ENCODE measurements at regions not wholly inside any gene's neighbourhood (a gene's known extent, or its start where the extent isn't known, plus 50 kb on each side); places are given as distances from the start of the nearest gene placed in this dataset.
"Not testable (repeated sequence)": the region's sequence is repeated elsewhere in the genome, so short reads cannot be mapped to it uniquely, and the experiment has no call there.

DNA sequence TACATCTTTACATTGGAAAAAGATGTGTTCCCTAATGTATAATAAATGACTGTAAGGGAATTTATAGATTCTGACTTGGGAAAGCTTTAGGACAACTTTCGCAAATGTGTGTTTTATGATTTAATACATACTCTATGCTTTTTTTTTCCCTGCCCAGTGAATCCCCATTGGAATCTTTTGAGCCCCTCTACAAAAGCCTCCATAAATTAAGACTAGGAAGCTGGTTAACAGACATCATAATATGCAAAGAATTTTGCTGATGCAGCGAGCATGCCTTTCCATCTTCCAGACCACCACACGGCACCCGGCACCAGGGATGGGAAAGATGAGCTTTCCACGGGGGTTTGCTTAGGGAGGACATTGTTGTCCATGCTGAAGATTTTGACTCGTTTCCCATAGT, 156.1 kb upstream of the IVNS1ABP start:
- no peak for DNase-seq (ENCODE audit: low read depth in 2 of 2)

GRCh38 chr1:185468626-185469025, 151.6 kb upstream of the IVNS1ABP start:
- no peak for DNase-seq (ENCODE audit: low read depth in 2 of 2)

DNA sequence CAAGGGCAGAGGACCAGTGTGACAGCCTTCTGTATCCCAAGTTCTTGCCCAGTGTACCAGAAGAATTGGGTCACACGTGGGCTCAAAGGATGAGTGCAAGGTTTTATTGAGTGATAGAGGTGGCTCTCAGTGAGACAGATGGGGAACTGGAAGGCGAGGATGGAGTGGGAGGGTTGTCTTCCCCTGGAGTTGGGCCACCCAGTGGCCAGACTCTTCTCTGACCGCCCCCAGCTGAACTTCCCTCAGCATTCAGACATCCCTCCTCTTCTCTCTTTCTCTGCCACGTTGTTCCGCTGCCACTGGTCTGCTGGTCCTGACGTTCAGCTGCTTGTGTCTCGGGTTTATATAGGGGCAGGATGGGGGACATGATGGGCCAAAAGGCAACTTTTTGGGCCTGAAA, 150.1 kb upstream of the IVNS1ABP start:
- DNase-seq (ENCODE audit: low read depth in 2 of 2): no peak

- no peak for DNase-seq (ENCODE audit: low read depth in 2 of 2)
Measured at GRCh38 chr1:185464777-185465176, 147.7 kb upstream of the IVNS1ABP start.

DNA sequence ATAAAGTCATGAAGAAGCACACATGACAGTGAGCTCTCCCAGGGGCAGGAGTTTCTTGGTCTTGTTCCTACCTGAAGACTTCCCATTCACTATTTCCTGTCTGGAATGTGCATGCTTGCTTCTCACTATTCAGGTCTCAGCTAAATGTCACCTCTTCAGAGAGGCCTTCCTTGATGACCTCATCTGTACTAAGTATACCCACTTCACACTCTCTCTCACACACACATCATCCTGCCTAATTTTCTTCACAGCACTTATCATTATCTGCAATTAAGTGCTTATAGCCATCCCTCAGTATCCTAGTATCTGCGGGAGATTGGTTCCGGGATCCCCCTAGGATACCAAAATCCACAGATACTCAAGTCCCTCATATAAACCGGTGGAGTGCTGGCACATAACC, 146.4 kb upstream of the IVNS1ABP start:
- no peak for DNase-seq (ENCODE audit: low read depth in 2 of 2)

- no peak for DNase-seq (ENCODE audit: low read depth in 2 of 2)
Measured at GRCh38 chr1:185463011-185463410, 146.0 kb upstream of the IVNS1ABP start.

- DNase-seq (ENCODE audit: low read depth in 2 of 2): not testable (repeated sequence)
Measured at GRCh38 chr1:185460723-185461122, 143.7 kb upstream of the IVNS1ABP start.

- no peak for DNase-seq (ENCODE audit: low read depth in 2 of 2)
Measured at GRCh38 chr1:185459141-185459540, 142.1 kb upstream of the IVNS1ABP start.

GRCh38 chr1:185458670-185459069, 141.6 kb upstream of the IVNS1ABP start:
- DNase-seq (ENCODE audit: low read depth in 2 of 2): no peak

- DNase-seq (ENCODE audit: low read depth in 2 of 2): no peak
Measured at GRCh38 chr1:185453496-185454192, 136.6 kb upstream of the IVNS1ABP start.

GRCh38 chr1:185450917-185451316, 133.9 kb upstream of the IVNS1ABP start:
- no peak for DNase-seq (ENCODE audit: low read depth in 2 of 2)

GRCh38 chr1:185450060-185450788, 133.2 kb upstream of the IVNS1ABP start:
- DNase-seq (ENCODE audit: low read depth in 2 of 2): no peak

DNA sequence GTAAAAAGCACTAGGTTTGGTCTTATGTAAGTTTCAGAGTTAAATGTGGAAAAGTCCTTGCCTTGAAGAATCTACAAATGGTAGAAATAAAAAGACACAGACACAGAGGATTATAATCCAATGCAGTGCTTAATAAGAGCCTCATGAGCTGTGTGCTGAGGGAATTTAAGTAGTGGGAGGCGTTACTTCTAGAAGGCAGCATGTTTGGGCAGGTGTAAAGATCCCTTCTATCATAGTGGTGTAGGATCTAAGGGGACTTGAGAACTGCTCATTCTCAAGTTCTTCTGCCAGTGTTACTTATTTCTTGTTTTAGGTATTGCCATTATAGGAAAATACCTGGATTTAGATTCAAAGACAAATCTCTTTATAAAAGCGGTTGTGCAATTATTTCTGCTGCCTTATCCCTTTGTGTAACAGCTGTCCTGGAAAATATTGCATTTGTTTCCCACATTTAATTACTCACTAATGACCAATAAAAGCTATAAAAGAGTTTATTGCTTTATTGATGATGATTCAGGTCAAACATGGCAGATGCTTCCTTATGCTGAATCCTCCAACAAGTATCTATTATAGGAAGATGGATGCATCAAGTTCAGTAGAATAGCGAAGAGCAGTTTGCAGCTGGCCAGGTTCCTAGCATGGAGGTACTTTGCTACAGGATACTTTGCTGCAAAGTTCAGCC, 132.5 kb upstream of the IVNS1ABP start:
- no peak for DNase-seq (ENCODE audit: low read depth in 2 of 2)

DNA sequence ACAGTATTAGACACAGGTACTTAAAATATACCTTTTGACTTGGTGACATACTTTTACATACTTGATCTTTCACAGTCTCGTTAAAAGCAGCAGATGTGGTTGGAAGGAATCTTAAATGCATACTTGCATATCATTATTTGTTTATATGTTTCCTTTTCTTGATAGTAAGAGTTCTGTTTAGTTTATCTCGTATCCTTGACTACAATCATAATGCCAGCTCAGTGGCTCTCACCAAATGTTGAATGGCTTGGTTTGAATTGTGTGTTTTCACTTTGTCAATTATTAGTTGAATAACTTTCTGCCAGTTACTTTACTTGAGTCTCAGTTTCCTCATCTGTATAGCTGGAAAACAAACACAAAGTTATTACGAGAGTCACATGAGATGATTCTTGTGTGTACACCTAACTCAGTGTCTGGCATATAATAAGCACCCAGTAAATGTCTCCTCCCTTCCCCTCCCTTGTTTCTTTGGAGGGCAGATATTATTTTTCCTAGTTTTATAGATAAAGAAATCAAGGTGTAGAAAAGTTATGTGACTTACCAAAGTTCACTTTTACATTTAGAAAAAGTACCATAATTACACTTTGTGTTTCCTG, 131.6 kb upstream of the IVNS1ABP start:
- no peak for DNase-seq (ENCODE audit: low read depth in 2 of 2)

GRCh38 chr1:185446131-185446530, 129.1 kb upstream of the IVNS1ABP start:
- no peak for DNase-seq (ENCODE audit: low read depth in 2 of 2)

DNA sequence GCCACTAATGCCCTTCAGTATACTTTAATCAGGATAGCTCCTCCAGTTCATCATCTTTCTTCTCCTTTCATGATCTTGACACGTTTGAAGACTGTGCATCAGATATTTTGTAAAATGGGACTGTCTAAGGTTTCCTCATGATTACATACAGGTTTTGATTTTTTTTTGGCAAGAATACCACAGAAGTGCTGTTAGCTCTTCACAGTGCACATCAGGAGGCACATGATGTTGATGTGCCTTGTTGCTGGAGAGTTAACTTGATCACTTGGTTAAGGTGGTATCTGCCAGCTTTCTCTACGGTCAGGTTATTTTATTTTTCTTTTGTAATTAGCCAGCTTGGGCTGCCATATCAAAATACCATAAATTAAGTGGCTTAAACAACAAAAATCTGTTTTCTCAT, 128.6 kb upstream of the IVNS1ABP start:
- no peak for DNase-seq (ENCODE audit: low read depth in 2 of 2)

DNA sequence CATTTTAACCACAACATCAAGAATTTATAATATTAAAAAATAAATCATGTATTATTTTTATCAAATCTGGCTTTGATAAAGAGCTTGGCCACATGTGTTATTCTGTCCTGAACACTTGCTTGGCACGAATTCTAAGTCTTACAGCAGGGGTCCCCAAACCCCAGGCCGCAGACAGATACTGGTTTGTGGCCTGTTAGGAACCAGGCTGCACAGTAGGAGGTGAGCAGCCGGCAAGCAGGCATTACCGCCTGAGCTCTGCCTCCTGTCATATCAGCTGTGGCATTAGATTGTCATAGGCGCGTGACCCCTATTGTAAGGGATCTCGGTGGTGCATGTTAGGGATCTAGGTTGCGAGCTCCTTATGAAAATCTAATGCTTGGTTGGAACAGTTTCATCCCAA, 127.6 kb upstream of the IVNS1ABP start:
- no peak for DNase-seq (ENCODE audit: low read depth in 2 of 2)

- no peak for DNase-seq (ENCODE audit: low read depth in 2 of 2)
Measured at GRCh38 chr1:185442050-185442449, 125.0 kb upstream of the IVNS1ABP start.

DNA sequence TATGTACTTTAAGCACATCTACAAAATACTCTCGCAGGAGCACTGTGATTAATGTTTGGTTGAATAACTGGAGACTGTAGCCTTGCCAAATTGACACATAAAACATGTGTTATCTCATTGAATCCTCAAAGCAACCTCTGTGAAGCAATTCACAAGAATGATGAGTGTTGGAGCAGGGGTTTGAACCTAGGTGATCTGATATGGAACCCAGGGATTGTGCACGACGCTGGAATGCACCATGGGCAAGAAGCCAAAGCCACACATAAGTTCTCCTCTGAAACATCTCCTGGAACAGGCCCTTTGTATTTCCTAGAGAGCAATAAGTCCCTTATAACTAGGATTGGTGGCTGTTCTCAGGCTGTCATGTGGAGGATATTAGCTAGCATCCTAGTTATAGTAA, 124.6 kb upstream of the IVNS1ABP start:
- no peak for DNase-seq (ENCODE audit: low read depth in 2 of 2)

- DNase-seq (ENCODE audit: low read depth in 2 of 2): no peak
Measured at GRCh38 chr1:185440877-185441276, 123.8 kb upstream of the IVNS1ABP start.

GRCh38 chr1:185439727-185440415, 122.8 kb upstream of the IVNS1ABP start:
- DNase-seq (ENCODE audit: low read depth in 2 of 2): no peak

DNA sequence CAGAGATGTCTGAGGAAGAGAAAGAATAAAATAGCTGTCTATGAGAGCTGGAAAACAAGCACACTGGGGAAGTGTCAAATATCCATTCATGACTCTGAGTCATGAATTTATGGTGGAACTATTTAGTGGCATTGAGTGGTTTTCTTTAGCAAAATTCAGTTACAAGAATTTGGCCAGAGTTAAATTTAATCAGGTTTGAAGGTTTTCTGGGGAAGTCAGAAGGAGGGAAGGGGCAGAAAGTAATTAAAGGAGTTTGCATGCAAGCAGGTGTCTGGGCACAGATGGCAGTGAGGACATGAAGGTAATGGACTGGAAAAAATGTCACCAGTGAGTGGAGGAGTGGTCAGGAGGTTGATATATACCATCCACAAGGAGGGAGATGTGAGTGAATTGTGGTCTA, 121.9 kb upstream of the IVNS1ABP start:
- no peak for DNase-seq (ENCODE audit: low read depth in 2 of 2)

Measured in stimulated activated CD8-positive, alpha-beta memory T cell treated with anti-CD3 and anti-CD28 coated beads, Interleukin-7, amount 100 ng/mL, for 4 hours (primary cell).